ENCODE measurements at regions not wholly inside any gene's neighbourhood (a gene's known extent, or its start where the extent isn't known, plus 50 kb on each side); places are given as distances from the start of the nearest gene placed in this dataset.

- H3K36me3 ChIP-seq (ENCODE audit: control insufficient read depth, insufficient read depth, low read length) = no peaks in the 10 kb centered on the region
- no peaks in the 10 kb centered on the region for H3K4me1 Mint-ChIP-seq (ENCODE audit: low read depth, unreplicated experiment)
- H3K9me3 ChIP-seq = no peaks in the 10 kb centered on the region
- H3K36me3 Mint-ChIP-seq (ENCODE audit: insufficient read depth, unreplicated experiment) = no peaks in the 10 kb centered on the region
- CTCF ChIA-PET = no interaction called here
- no TSS peak for BruUV-seq (replicated peaks)
- H3K4me3 Mint-ChIP-seq (ENCODE audit: unreplicated experiment) = no peak overlapping the region
- H3K9me3 Mint-ChIP-seq (ENCODE audit: unreplicated experiment) = no peaks in the 10 kb centered on the region
- H3K4me1 ChIP-seq = no peaks in the 10 kb centered on the region
- H3K4me3 ChIP-seq (ENCODE audit: low read depth, low read length) = no peak overlapping the region
- intact Hi-C loops (cut with micrococcal nuclease; ENCODE audit: unreplicated experiment) = no loop called here
- no peaks in the 10 kb centered on the region for H3K27me3 ChIP-seq (replicated peaks; ENCODE audit: control insufficient read depth, insufficient read depth, low read length)
- POLR2A ChIA-PET = no interaction called here
- H3K27ac Mint-ChIP-seq (ENCODE audit: unreplicated experiment) = no peak overlapping the region
- TF ChIP-seq, protein P1, sequence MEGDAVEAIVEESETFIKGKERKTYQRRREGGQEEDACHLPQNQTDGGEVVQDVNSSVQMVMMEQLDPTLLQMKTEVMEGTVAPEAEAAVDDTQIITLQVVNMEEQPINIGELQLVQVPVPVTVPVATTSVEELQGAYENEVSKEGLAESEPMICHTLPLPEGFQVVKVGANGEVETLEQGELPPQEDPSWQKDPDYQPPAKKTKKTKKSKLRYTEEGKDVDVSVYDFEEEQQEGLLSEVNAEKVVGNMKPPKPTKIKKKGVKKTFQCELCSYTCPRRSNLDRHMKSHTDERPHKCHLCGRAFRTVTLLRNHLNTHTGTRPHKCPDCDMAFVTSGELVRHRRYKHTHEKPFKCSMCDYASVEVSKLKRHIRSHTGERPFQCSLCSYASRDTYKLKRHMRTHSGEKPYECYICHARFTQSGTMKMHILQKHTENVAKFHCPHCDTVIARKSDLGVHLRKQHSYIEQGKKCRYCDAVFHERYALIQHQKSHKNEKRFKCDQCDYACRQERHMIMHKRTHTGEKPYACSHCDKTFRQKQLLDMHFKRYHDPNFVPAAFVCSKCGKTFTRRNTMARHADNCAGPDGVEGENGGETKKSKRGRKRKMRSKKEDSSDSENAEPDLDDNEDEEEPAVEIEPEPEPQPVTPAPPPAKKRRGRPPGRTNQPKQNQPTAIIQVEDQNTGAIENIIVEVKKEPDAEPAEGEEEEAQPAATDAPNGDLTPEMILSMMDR (IDR thresholded peaks at IDR 0.05; ENCODE audit: insufficient read depth in 1 of 2, low read depth in 1 of 2, low read length in 1 of 2, severe bottlenecking in 1 of 2, unreplicated experiment in 1 of 2) = no peak
- no peak for DNase-seq
- H3K27me3 Mint-ChIP-seq (ENCODE audit: insufficient read depth, unreplicated experiment) = peaks cover 4% of the 10 kb centered on the region
These were observed 222.9 kb upstream of the DEFB112 start for GRCh38 chr6:50272611-50273010.

- H3K27ac Mint-ChIP-seq (ENCODE audit: unreplicated experiment) = no peak overlapping the region
- intact Hi-C loops (cut with micrococcal nuclease; ENCODE audit: unreplicated experiment) = no loop called here
- no peak overlapping the region for H3K4me3 Mint-ChIP-seq (ENCODE audit: unreplicated experiment)
- H3K9me3 Mint-ChIP-seq (ENCODE audit: unreplicated experiment) = no peaks in the 10 kb centered on the region
- no peaks in the 10 kb centered on the region for H3K9me3 ChIP-seq
- DNase-seq = no peak
- H3K27me3 Mint-ChIP-seq (ENCODE audit: insufficient read depth, unreplicated experiment) = peaks cover 3% of the 10 kb centered on the region
- no peaks in the 10 kb centered on the region for H3K27me3 ChIP-seq (replicated peaks; ENCODE audit: control insufficient read depth, insufficient read depth, low read length)
- CTCF ChIA-PET = no interaction called here
- no peaks in the 10 kb centered on the region for H3K36me3 Mint-ChIP-seq (ENCODE audit: insufficient read depth, unreplicated experiment)
- TF ChIP-seq, protein P1 (IDR thresholded peaks at IDR 0.05; ENCODE audit: insufficient read depth in 1 of 2, low read depth in 1 of 2, low read length in 1 of 2, severe bottlenecking in 1 of 2, unreplicated experiment in 1 of 2) = no peak
- H3K4me1 Mint-ChIP-seq (ENCODE audit: low read depth, unreplicated experiment) = no peaks in the 10 kb centered on the region
- H3K4me1 ChIP-seq = no peaks in the 10 kb centered on the region
- POLR2A ChIA-PET = no interaction called here
- BruUV-seq (replicated peaks) = no TSS peak
- no peaks in the 10 kb centered on the region for H3K36me3 ChIP-seq (ENCODE audit: control insufficient read depth, insufficient read depth, low read length)
- no peak overlapping the region for H3K4me3 ChIP-seq (ENCODE audit: low read depth, low read length)
These were observed 227.1 kb upstream of the DEFB112 start for GRCh38 chr6:50276771-50277261.

GRCh38 chr6:50277774-50278173 is 228.0 kb upstream of the DEFB112 start:
- H3K9me3 Mint-ChIP-seq (ENCODE audit: unreplicated experiment) = no peaks in the 10 kb centered on the region
- ChIA-PET POLR2A (no interaction called here), CTCF (no interaction called here)
- H3K36me3 Mint-ChIP-seq (ENCODE audit: insufficient read depth, unreplicated experiment) = no peaks in the 10 kb centered on the region
- H3K9me3 ChIP-seq = no peaks in the 10 kb centered on the region
- TF ChIP-seq, protein P1 (IDR thresholded peaks at IDR 0.05; ENCODE audit: insufficient read depth in 1 of 2, low read depth in 1 of 2, low read length in 1 of 2, severe bottlenecking in 1 of 2, unreplicated experiment in 1 of 2) = no peak
- no peak overlapping the region for H3K4me3 ChIP-seq (ENCODE audit: low read depth, low read length)
- H3K27ac Mint-ChIP-seq (ENCODE audit: unreplicated experiment) = no peak overlapping the region
- no peak overlapping the region for H3K4me3 Mint-ChIP-seq (ENCODE audit: unreplicated experiment)
- H3K4me1 Mint-ChIP-seq (ENCODE audit: low read depth, unreplicated experiment) = no peaks in the 10 kb centered on the region
- BruUV-seq (replicated peaks) = no TSS peak
- no peak for DNase-seq
- no peaks in the 10 kb centered on the region for H3K36me3 ChIP-seq (ENCODE audit: control insufficient read depth, insufficient read depth, low read length)
- H3K27me3 Mint-ChIP-seq (ENCODE audit: insufficient read depth, unreplicated experiment) = peaks cover 3% of the 10 kb centered on the region
- H3K4me1 ChIP-seq = no peaks in the 10 kb centered on the region
- H3K27me3 ChIP-seq (replicated peaks; ENCODE audit: control insufficient read depth, insufficient read depth, low read length) = no peaks in the 10 kb centered on the region
- intact Hi-C loops (cut with micrococcal nuclease; ENCODE audit: unreplicated experiment) = no loop called here
